IMR-90 (cell line): ENCODE measurements at regions not wholly inside any gene's neighbourhood (a gene's known extent, or its start where the extent isn't known, plus 50 kb on each side); places are given as distances from the start of the nearest gene placed in this dataset.

Experiments
- CTCF ChIP-seq: conservative IDR thresholded peaks from 2 replicates; pipeline ENCODE4 v1.5.1; 2012; ENCODE audit warnings: mild to moderate bottlenecking, low read depth, low read length, improper control_type of control experiment
- ELK1 ChIP-seq: fragments of 150-350 bp; IDR thresholded peaks from 2 replicates; pipeline ENCODE4 v1.6.1; 2016; ENCODE audit warnings: low read depth, mild to moderate bottlenecking, low read length, moderate library complexity, borderline replicate concordance
- MAFK ChIP-seq: IDR thresholded peaks from 2 replicates; pipeline ENCODE4 v1.6.1; 2012; ENCODE audit warnings: low read depth, low read length, improper control_type of control experiment
- MAZ ChIP-seq: IDR thresholded peaks from 2 replicates; pipeline ENCODE4 v1.6.1; 2012; ENCODE audit warnings: low read depth, mild to moderate bottlenecking, low read length, improper control_type of control experiment, moderate library complexity, borderline replicate concordance
- MXI1 ChIP-seq: IDR thresholded peaks from 2 replicates; pipeline ENCODE4 v1.6.1; 2012; ENCODE audit warnings: low read depth, mild to moderate bottlenecking, low read length, moderate library complexity, borderline replicate concordance
- NFE2L2 ChIP-seq: fragments of 150-350 bp; IDR thresholded peaks from 2 replicates; pipeline ENCODE4 v1.6.1; 2016; ENCODE audit warnings: low read depth, mild to moderate bottlenecking, low read length
- POLR2A ChIP-seq: IDR thresholded peaks from 2 replicates; pipeline ENCODE4 v1.6.1; 2012; ENCODE audit warnings: mild to moderate bottlenecking, low read depth, low read length
- RAD21 ChIP-seq: IDR thresholded peaks from 2 replicates; pipeline ENCODE4 v1.6.1; 2012; ENCODE audit warnings: low read length, improper control_type of control experiment
- RCOR1 ChIP-seq: IDR thresholded peaks from 2 replicates; pipeline ENCODE4 v1.6.1; 2012; ENCODE audit warnings: mild to moderate bottlenecking, low read length, improper control_type of control experiment; ENCODE audit not compliant: insufficient replicate concordance
- USF2 ChIP-seq: fragments of 150-350 bp; IDR thresholded peaks from 2 replicates; pipeline ENCODE4 v1.6.1; 2017; ENCODE audit warnings: mild to moderate bottlenecking, antibody characterized with exemption, low read length, low read depth

- TF ChIP-seq POLR2A (no peak), MAFK (no peak), CTCF (no peak), MXI1 (no peak), RCOR1 (no peak), MAZ (no peak), ELK1 (no peak), NFE2L2 (no peak), RAD21 (no peak), USF2 (no peak)
Measured at GRCh38 chr13:74929436-74929835, 552.5 kb downstream of the TBC1D4 start.
